IPS-NIHi7 (cell line): ENCODE measurements at regions not wholly inside any gene's neighbourhood (a gene's known extent, or its start where the extent isn't known, plus 50 kb on each side); places are given as distances from the start of the nearest gene placed in this dataset.

ENCODE experiments used
- DNase-seq: peaks from one replicate; pipeline ENCODE4 v3.0.0; 2012; ENCODE audit warnings: mixed read lengths; ENCODE audit errors: extremely low spot score

DNA sequence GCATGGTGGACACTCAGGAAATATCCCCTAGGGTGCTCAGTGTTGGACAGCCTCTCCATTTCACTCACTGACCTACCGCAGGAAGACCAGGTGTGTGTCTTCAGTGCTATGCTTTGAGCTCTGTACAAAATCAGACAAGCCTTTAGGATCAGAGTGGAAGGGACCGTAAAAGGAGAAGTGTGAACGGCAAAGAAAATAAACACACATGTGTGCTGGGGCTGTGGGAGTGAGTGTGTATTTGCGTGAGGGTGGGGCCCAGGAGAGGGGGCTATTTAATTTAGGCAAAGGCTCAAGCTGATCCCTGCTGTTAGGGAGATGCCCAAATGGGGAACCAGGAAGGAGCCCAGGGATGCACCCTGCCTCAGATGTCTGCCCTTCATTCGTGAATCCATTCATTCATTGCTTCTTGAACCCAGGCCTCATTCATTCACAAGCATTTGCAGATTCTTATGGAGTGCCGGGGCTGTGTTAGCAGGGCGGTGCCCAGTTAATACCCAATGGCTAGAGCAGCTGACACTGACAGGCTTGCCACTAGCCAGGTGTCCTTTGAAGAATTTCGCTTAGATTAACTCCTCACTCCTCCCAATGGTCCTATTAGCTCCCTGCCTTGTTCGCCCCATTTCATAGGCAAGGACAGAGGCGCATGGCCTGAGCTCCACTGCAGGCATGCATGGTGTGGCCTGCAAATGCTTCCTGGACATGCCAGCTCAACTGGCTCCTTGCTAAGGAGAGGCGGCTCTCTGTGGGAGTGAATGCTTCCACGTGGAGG is 296.7 kb upstream of the FOXF1 start:
- DNase-seq: no peak

DNA sequence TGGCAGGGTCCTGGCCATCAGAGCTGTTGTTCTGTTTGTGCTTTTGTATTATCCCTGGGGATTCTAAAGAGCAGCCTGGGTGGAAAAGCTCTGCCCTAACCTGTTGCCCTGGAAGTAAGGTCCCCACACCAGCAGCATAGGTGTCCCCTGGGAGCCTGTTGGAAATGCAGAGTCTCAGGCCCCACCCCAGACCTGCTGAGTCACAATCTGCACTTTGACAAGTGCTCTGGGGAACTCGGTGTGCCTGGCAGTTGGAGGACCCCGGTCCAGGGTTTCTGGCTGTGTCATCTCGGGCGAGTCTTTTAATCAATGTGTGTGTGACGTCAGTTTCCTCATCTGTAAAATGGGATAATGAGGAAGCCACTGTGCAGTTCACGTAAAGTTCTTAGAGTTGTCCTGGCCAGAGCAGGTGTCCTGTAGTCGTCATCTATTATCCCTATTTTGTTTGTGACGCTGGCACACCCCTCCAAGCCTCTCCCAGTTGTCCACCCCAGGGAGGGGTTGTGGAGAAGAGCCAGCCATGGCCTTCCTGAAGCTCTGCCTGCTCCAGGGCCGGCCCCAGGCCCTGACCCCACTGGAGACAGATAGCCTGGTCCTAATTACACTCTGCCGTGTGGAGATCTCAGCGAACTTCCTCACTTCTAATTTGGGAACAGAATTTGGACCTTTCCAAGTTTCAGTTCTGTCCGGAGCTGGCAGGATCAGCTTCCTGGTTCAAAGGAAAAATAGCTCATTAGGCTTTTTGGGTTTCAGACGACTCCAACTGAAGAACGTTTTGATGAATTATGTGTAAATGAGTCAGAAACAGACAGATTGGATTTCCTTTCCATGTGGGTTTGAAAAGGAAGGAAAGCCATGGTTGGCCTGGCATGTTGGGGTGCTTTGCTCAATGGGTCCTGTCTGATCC is 295.7 kb upstream of the FOXF1 start:
- no peak for DNase-seq

DNA sequence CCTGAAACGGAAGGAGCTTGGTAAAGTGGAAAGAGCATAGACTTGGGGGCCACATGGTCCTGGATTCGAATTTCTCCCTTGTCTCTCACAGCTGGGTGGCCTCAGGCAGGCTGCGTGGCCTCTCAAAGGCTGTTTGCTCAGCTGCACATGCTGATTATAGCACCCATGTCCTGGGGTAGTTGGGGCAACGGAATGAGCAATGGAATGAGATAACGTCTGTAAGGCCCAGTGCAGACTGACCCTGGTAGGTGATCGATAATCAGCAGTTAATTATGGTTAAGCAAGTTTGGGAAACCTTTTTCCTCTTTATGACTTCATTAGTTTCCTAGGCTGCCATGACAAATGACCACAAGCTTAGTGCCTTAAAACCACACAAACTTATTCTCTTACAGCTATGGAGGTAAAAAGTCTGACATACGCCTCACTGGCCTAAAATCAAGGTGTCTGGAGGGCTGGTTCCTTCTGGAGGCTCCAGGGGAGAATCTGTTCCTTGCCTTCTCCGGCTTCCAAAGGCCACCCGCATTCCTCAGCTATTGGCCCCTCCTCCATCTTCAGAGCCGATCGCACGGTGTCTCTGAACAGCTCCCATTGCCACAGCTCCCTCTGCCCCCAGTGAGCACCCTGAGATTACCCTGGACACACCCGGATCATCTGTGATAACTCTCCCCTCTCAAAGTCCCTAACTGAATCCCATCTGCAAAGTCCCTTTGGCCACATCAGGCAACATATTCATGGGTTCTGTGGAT is 294.9 kb upstream of the FOXF1 start:
- DNase-seq: no peak

DNA sequence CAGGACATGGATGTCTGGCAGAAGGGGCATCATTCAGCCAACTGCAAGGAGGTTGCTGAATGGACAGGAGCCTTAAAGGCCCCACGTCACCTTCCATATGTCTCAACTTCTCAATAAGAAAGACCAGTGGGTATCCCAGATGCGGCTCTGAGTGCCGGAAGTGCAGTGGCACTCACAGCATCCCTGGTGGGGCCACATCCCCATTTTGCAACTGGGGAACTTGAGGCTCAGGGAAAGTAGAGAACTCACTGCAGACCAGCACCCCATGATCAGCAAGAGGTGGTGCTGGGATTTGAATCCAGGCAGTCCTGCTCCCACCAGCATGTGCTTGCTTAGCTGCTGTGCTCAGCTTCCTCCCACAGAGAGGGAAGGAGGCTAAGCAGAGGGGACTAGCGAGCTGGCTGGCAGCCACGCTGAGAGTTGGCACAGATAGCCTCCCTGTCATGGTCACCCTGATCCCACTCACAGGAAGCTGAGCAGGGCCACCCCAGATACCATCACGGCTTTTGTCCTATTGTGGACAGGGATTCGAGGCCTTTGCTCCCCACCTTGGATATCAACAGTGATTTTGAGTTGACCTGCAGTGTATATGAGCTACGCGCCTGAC is 294.2 kb upstream of the FOXF1 start:
- no peak for DNase-seq

DNA sequence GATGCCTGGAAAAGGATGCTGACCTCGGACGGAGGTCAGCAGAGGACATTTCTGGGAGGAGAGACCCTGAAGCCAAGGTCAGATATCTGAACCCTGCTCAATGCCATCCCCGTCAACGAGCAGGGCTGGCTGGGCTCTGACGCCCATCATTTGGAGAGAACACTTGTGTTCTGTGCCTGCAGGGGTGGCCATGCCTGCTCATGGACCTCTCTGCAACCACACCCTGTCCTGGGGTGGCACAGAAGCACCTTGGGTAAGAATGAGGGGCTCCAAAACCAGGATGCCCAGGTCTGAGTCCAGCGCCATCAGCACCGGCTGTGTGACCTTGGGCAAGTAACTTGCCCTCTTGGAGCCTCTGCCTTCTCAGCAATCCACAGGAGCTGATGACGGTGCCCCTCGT is 293.7 kb upstream of the FOXF1 start:
- DNase-seq: no peak

DNA sequence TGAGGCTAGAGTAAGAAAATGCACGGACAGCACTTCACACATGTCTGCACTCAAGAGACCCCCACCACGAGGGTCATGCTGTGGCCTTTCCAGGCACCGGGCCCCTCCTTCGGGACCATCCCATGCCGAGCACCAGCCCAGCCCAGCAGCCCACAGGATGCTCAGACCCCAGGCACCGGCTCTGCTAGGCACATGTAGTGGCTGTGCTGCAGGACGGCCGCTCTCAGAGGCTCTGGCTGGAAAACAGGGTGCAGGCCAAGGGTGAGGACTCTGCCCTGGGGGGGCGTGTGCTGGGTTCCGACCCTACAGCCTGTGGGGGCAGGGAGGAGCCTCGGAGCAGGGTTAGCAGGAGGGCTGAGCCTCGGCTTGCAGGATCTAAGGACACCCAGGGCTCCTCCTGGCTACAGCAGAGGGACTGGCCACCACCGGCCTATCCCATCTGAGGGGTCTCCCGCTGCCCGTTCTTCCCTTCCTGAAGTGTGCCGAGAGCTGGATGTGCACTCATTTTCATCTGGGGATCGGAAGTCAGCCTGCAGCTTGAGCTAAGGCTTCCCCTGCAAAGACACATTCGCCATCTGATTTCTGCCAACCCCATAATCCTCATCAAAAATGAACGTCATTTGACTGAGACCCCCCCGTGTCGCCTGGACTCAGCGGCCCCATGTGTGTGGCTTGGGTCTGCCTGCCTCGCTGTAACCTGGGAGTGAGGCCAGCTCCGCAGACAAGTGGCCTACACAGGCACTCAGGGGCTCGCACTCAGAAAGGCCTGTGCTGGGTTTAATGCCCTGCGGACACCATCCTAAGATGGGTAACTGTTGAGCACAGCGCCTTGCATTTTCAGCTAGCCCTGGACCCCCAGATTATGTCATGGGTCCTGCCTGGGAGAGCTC is 293.1 kb upstream of the FOXF1 start:
- DNase-seq: no peak

DNA sequence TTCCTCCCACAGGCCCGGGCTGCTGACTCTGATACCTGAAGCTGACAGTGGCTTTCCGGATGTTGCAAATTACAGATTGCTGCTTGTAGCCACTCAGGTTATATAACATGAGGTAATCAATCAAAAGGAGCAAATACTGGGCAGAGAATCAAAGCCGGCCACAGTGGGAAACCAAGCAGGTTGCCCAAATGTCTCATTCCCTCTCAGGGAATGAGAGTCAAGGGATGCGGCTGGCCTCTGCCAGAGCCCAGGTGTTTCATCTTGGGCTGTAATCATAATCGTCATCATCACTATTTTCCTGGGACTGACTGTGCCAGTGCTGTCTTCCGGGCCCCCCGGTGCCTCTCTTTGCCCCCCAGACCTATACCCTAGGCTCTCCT is 292.4 kb upstream of the FOXF1 start:
- DNase-seq: no peak

DNA sequence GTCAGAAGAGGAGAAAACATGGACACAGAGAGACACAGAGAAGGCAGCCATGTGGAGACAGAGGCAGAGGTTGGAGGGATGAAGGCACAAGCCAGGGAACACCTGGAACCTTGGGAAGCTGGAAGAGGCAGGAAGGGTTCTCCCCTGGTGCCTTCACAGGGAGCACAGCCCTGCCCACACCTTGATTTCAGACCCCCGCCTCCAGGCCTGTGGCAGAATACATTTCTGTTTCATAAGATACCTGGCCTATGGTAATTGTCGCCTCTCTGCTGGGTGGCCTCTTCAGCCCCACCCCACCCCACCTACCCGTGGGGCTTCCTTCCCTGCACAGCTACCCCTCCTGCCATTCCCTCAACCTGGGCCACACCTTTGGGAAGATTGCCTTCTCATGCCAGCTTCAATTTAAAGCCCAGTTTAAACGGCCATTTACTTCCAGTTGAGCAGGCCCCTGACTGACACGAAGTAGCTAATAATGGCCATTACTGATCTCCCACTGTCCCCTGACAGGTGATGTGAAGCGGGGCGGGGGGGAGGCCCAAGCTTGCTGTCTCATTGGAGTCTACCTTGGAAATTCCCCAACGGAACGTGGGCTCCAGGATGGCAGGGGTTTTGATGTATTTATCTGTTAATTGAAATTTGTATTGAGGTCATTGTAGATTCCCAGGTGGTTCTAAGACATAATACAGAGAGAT is 291.7 kb upstream of the FOXF1 start:
- no peak for DNase-seq

DNA sequence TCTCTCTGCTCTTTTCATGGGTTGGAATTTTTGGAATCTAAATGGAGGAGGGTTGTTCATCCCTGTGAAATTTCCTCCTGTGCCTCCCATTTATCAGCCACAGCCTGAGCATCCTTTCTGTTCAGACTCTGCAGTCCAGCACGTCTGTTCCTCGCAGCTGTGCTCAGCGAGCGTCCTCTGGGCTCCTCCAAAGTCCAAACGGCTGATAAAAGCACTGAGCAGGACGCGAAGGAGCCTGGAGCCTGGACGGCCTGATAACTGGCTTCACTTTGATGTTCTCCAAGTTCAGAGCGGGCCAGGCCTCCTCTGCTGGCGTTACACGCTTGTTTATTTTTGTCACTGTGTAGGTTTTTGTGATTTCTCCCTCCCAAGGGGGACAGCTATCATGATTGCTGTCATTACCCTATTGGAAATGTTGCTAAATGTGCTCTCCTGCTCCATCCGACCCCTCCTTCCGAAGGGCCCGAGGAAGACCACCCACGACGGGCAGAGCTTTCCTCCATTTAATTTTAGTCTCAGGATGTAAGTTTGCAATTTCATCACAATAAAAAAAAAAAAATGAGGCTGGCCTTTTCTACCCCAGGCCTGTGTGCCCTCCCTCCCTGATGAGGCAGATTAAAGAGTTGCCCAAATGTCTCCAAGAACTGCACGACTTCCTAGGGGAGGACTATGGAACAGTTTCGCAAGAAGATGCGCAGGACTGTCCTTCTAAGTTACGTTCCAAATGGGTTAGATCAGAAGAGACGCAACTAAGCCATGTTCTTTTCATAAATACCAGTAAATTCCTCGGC is 290.5 kb upstream of the FOXF1 start:
- DNase-seq: no peak

DNA sequence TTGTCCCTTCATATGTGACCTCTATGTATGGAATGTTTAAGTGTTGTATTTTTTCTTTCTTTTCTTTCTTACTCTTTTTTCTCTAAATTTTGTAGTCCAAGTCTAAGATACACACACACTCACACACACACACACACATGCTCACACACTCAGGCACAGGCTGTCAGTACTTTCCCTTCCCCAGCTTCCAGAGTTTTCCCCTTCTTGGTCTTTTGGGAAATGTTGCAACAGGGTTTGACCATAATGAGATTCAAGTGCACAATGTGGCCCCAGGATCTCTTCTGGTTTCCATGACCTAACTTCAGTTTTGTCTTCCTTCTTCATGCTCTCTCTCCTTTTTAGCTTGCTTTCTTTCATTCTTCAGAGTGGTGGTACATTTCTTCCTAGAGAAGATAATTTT is 289.8 kb upstream of the FOXF1 start:
- DNase-seq: no peak

DNA sequence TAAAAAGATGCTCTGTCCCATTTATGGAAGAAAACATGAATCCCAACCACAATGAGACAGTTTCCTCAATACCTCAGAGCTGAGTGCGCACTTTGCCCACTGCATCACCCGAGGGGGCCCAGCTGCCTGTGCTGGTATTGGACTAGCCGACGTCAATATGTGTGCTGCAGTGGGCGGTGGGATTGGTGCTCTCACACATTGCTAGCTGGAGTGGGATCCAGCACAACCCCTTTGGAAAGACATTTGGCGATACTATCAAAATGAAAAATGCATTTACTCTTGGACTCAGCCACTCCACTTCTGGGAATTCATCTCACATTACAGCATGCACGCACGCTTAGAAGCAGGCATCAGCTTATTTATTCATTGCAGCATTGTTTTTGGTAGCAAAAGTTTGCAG is 289.2 kb upstream of the FOXF1 start:
- no peak for DNase-seq

DNA sequence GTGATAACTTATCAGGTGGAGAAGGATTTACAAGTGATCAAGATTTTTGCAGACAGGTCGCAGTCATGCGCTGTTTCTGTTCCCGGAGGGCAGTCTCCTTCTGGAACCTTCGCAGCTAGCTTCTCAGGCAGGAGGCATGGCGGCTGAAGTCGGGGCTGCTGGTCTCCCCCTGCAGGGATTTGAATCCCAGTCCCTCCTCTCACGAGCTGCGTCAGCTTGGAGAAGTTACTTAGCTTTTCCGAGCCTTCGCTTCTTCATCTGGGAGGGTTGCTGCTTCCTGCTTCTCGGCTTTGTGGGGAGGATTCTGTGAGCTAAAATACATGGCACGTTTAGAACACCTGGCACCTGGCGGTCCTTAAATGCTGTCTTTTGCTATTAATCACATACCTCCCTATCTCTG is 287.8 kb upstream of the FOXF1 start:
- peak; percentile 45 for DNase-seq

DNA sequence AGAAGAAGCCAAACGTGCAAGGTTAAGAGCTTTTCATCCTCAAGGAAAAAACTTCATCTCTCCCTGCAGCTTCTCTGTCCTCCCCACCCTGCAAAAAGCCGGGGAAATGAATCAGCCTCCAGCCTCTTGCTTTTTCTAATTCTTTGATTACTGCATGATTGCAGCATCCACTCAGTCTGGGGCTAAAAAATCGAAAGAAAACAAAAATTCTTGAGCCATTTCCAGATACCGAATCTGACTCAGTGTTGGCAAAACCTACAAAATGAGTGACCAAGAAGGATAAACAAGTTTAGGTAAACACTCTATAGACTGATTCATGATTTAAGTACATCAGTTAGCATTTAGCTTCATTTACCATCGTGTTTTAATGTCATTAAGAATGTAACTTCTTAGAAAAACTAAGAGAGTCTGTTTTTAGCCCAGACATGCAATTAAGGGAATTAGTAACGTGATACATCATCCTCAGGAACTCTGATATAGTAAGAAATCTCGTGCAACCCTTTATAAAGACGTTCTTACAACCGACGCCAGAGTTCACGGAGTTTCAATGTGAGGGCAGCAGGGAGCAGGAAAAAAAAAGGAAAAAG is 287.3 kb upstream of the FOXF1 start:
- DNase-seq: no peak

DNA sequence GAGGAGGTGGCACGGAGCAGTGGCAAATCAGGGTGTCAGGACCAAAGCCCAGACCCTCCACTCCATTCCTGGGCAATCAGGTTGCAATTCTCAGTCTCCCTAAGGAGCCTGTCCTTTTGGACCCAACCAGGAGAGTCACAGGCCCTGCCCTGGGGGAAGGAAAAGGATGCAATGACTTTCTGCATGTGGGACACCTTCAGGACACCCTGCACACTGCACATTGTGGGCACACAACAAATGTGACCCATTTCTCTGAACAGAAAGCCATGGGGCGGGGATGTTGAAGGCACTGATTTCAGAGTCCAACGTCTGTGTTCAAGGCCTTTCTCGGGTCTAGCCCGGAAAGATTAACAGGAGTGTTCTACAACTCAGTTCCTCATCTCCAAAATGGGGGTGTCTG is 286.2 kb upstream of the FOXF1 start:
- DNase-seq: no peak

DNA sequence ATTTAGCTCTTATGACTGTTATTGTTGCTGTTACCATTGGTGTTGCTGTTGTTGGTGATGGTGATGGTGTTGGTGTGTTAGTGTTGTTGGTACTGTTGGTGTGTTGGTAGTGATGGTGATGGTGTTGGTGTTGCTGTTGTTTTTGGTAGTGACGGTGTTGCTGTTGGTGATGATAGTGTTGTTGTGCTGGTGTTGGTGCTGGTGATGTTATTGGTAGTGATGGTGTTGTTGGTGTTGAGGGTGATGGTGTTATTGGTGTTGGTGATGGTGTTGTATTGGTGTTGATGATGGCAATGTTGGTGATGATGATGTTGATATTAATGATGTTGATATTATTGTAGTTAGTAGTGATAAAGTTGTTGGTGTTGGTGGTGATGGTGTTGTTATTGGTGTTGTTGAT is 285.7 kb upstream of the FOXF1 start:
- no peak for DNase-seq

DNA sequence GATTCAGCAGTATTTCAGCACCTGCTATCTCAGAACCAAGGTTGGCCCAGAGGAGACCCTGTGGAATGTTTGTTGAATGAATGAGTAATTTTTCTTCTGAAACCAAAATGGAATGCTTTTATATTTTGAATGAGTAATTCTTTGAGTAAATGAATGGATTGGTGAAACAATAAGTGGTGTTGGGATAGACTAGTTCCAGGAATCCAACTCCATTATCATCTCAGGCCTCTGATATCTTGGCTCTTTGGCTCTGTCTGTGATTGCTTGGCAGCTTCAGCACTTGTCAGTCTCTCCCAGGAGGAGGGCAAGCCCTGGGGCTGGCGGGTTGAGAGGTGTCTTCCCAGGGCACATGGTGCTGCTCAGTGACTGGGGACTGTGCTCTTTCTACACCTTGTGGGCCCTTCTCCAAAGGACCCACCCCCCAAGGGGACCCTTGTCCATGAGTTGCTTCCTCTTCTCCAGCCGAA is 284.4 kb upstream of the FOXF1 start:
- no peak for DNase-seq

DNA sequence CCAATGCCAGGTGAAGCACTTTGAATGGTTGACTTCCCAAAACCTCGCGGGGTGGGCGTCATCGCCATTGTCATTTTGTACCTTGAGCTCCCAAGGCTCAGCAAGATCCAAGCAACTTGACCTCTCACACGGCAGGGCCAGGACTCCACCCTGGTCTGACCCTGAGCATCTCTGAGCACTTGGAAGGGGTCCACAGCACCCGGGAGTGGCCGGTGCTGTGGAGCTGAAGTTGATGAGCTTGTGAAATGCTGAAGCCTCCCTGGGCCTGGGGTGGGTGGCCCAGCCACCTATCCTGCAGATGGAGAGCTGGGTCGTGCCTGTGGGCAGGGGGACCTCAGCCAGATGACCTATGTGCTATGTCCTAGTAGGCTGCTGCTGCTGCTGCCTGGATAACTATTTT is 283.3 kb upstream of the FOXF1 start:
- no peak for DNase-seq

DNA sequence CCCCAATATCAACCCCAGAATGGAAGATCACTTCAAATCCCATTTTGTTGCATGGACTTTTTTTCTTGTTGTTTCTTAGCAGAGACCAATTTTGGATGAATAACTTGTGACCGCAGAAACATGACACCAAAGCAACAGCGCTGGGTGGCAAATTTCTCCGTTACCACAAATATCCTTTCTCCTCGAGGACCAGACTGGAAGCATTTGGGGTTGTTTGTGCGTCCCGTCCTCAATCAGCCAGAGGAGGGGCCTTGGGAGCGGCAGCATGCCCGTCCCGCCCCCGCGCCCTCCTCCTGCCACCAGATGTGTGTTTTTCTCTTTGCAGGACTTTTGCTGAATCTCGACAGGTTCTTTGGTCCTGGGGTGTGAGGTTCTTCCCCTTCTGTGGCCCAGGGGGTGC is 282.5 kb upstream of the FOXF1 start:
- no peak for DNase-seq

DNA sequence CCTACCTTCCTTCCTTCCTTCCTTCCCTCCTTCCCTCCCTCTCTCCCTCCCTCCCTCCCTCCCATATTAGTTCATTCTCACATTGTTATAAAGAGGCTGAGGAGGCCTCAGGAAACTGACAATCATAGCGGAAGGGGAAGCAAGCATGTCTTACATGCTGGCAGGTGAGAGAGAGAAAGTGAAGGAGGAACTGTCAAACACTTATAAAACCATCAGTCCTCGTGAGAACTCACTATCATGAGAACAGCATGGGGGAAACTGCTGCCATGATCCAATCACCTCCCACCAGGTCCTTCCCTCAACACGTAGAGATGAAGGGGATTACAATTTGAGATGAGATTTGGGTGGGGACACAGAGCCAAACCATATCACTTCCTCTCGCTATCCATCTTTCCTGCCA is 281.6 kb upstream of the FOXF1 start:
- no peak for DNase-seq
